HEK293 (cell line): ENCODE measurements at regions not wholly inside any gene's neighbourhood (a gene's known extent, or its start where the extent isn't known, plus 50 kb on each side); places are given as distances from the start of the nearest gene placed in this dataset.

Experiments used
- CTCF ChIP-seq: fragments of 450-650 bp; formaldehyde crosslinking; IDR thresholded peaks from 2 replicates; pipeline ENCODE4 v1.5.1; 2016; ENCODE audit warnings: missing biosample characterization, missing genetic modification characterization
- MYNN ChIP-seq: fragments of 450-650 bp; formaldehyde crosslinking; IDR thresholded peaks from 2 replicates; pipeline ENCODE4 v1.5.1; 2016; ENCODE audit warnings: missing biosample characterization, missing genetic modification characterization, borderline replicate concordance
- ZNF184 ChIP-seq: fragments of 450-650 bp; IDR thresholded peaks from 2 replicates; pipeline ENCODE4 v1.5.1; 2018; ENCODE audit warnings: missing biosample characterization, mild to moderate bottlenecking, missing genetic modification characterization
- ZNF214 ChIP-seq: fragments of 450-650 bp; formaldehyde crosslinking; IDR thresholded peaks from 2 replicates; pipeline ENCODE4 v1.5.1; 2017; ENCODE audit warnings: missing biosample characterization, mild to moderate bottlenecking, missing genetic modification characterization, borderline replicate concordance
- ZNF768 ChIP-seq: fragments of 450-650 bp; formaldehyde crosslinking; IDR thresholded peaks from 2 replicates; pipeline ENCODE4 v1.5.1; 2018; ENCODE audit warnings: missing biosample characterization, mild to moderate bottlenecking, missing genetic modification characterization

GRCh38 chr9:73892335-73892734 lies 604.8 kb upstream of the RORB start:
- no peak for TF ChIP-seq ZNF768 (tag by site-specific recombination)
- no peak for TF ChIP-seq CTCF
- TF ChIP-seq ZNF184 (tag by site-specific recombination), result no peak
- no peak for TF ChIP-seq ZNF214
- TF ChIP-seq MYNN (tag by site-specific recombination), result no peak
